Gastrocnemius medialis (tissue), 4 donors: ENCODE measurements at regions not wholly inside any gene's neighbourhood (a gene's known extent, or its start where the extent isn't known, plus 50 kb on each side); places are given as distances from the start of the nearest gene placed in this dataset.

ENCODE experiments used
- ATAC-seq, 2 donors: fragments of 150-250 bp; one replicate each; pipeline ENCODE4 v1.9.1; 2016
- DNase-seq, 2 donors: peaks; one replicate each; pipeline ENCODE4 v3.0.0-alpha.2; 2019
- H3K27ac ChIP-seq, 4 donors: fragments of 200-600 bp; sonication (generic); 1 replicate in 1 of 4; 2 replicates in 3 of 4; pipeline ENCODE4 v1.5.1; 2016 to 2018; ENCODE audit warnings: mild to moderate bottlenecking in 2 of 4, moderate library complexity in 1 of 4
- H3K27me3 ChIP-seq, 3 donors: fragments of 200-600 bp; sonication (generic) in 2 of 3; 1 replicate in 1 of 3; 2 replicates in 2 of 3; pipeline versions ENCODE4 v1.5.1 to v1.6.0; 2016 to 2019; ENCODE audit warnings: mild to moderate bottlenecking in 1 of 3, moderate library complexity in 1 of 3
- H3K36me3 ChIP-seq, 2 donors: fragments of 200-600 bp; sonication (generic) in 1 of 2; one replicate each; pipeline ENCODE4 v1.5.1; 2017 to 2018
- H3K4me1 ChIP-seq, 2 donors: fragments of 200-600 bp; sonication (generic) in 1 of 2; one replicate each; pipeline ENCODE4 v1.5.1; 2016 to 2017; ENCODE audit warnings: mild to moderate bottlenecking in 2 of 2
- H3K4me3 ChIP-seq, 4 donors: fragments of 200-600 bp; sonication (generic) in 3 of 4; 1 replicate in 1 of 4; 2 replicates in 3 of 4; pipeline ENCODE4 v1.5.1; 2016 to 2019; ENCODE audit warnings: mild to moderate bottlenecking in 2 of 4
- H3K9me3 ChIP-seq, 3 donors: fragments of 200-600 bp; sonication (generic) in 2 of 3; 1 replicate in 1 of 3; 2 replicates in 2 of 3; pipeline ENCODE4 v1.5.1; 2016 to 2019
- CTCF ChIP-seq, 5 experiments: fragments of 450-650 bp in 3 of 5; fragments of 200-600 bp in 2 of 5; sonication (generic) in 2 of 5; IDR thresholded peaks in 4 of 5; conservative IDR thresholded peaks in 1 of 5; 1 replicate in 4 of 5; 2 replicates in 1 of 5; pipeline ENCODE4 v1.5.1; 2016 to 2019; ENCODE audit warnings: antibody characterized with exemption in 5 of 5, mild to moderate bottlenecking in 3 of 5, moderate library complexity in 3 of 5
- POLR2A ChIP-seq, 2 donors: fragments of 450-650 bp; IDR thresholded peaks; one replicate each; pipeline ENCODE4 v1.6.1; 2017; ENCODE audit warnings: antibody characterized with exemption in 2 of 2, mild to moderate bottlenecking in 2 of 2, moderate library complexity in 2 of 2
- in situ Hi-C, 4 donors: fragments of 200-750 bp; cut with MboI; loops; one replicate each; pipeline versions ENCODE4 v1.15.0 to v1.8.0; 2017; ENCODE audit warnings: low sequenced_read_pairs in 4 of 4
- intact Hi-C: fragments of 100-400 bp; cut with DNase I; formaldehyde crosslinking; loops from one replicate; pipeline ENCODE4 v1.15.1; 2023; ENCODE audit warnings: low total_unique reads

DNA sequence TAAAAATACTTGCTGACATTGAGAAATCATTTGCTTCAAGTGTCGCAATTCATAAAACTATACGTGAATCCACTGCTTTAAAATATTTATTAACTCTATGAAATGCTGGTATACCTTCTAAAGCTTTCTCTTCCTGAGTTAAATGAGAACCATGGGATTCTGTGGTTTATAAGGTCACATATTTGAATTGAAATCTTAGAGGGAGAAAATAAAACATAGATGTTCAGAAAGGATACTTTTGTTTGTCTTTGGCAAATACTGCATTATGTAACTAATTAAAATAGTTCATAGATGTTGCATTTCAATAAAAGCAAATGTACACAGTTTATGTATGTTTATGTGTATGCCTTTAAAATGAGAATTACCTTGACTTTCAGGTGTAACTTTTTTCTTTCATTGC lies 250.1 kb downstream of the FAM170A start:
- Histone ChIP-seq H3K27ac (no peak overlapping the region), H3K4me3 (no peak overlapping the region), H3K9me3 (no peaks in the 10 kb centered on the region), H3K36me3 (no peaks in the 10 kb centered on the region), H3K27me3 (no peaks in the 10 kb centered on the region), H3K4me1 (no peaks in the 10 kb centered on the region)
- TF ChIP-seq POLR2A (IDR thresholded peaks at IDR 0.05) (no peak), CTCF (IDR thresholded peaks at IDR 0.05 in 4 of 5, conservative IDR thresholded peaks at IDR 0.05 in 1 of 5) (no peak)
- ATAC-seq (no peak), DNase-seq (no peak)
- intact Hi-C loops = no loop called here
- in situ Hi-C loops = no loop called here

- no peak overlapping the region for H3K27ac ChIP-seq
- TF ChIP-seq CTCF (IDR thresholded peaks at IDR 0.05 in 4 of 5, conservative IDR thresholded peaks at IDR 0.05 in 1 of 5) (no peak), POLR2A (IDR thresholded peaks at IDR 0.05) (no peak)
- no peaks in the 10 kb centered on the region for H3K9me3 ChIP-seq
- no peak for DNase-seq
- H3K36me3 ChIP-seq = no peaks in the 10 kb centered on the region
- no peak for ATAC-seq
- in situ Hi-C loops = no loop called here
- intact Hi-C loops = no loop called here
- H3K27me3 ChIP-seq = no peaks in the 10 kb centered on the region
- peaks cover 0 to 8% of the 10 kb centered on the region in 2 donors for H3K4me1 ChIP-seq
- no peak overlapping the region for H3K4me3 ChIP-seq
These were observed 265.7 kb downstream of the FAM170A start for GRCh38 chr5:119895066-119895465.

DNA sequence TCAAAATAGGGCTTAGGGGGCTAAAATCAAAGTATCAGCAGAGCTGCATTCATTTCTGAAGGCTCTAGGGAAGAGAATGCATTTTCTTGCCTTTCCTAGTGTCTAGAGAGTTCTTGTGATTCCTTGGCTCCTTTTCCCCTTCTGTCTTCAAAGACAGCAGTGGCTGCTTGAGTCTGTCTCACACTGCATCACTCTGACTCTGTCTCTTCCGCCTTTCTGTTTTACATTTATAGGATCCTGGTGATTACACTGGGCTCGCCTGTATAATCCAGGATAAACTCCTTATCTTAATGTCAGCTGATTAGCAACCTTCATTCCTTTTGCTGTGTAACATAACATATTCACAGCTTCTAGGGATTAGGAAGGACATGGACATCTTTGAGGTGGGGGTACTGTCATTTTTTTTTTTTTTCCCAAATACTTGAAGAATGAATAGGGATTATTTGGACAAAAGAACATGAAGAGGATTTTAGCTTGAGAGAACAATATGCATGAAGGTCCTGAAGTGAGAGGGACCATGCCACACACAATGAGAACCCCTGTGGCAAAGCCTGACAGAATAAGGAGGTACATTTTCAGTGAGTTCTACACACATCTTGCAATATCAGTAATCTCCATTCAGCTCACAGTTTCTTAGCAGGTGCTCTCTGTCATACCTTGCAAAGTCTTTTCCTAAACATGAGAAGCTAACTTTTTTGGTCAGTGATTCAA lies 267.6 kb downstream of the FAM170A start:
- TF ChIP-seq POLR2A (IDR thresholded peaks at IDR 0.05) = no peak
- TF ChIP-seq CTCF (IDR thresholded peaks at IDR 0.05 in 4 of 5, conservative IDR thresholded peaks at IDR 0.05 in 1 of 5) = no peak
- in situ Hi-C loops = no loop called here

GRCh38 chr5:119897537-119898370 lies 268.4 kb downstream of the FAM170A start:
- intact Hi-C loops = no loop called here
- Histone ChIP-seq H3K27me3 (no peaks in the 10 kb centered on the region), H3K4me3 (no peak overlapping the region), H3K4me1 (peaks cover 0 to 4% of the 10 kb centered on the region in 2 donors), H3K27ac (no peak overlapping the region), H3K36me3 (no peaks in the 10 kb centered on the region), H3K9me3 (no peaks in the 10 kb centered on the region)
- in situ Hi-C loops = no loop called here
- no peak for ATAC-seq
- no peak for DNase-seq
- TF ChIP-seq CTCF (IDR thresholded peaks at IDR 0.05 in 4 of 5, conservative IDR thresholded peaks at IDR 0.05 in 1 of 5) (no peak), POLR2A (IDR thresholded peaks at IDR 0.05) (no peak)

More for the DNA sequence above, 267.6 kb downstream of the FAM170A start:
- intact Hi-C loops = no loop called here
- no peak overlapping the region for H3K4me3 ChIP-seq
- no peak for DNase-seq
- H3K9me3 ChIP-seq = no peaks in the 10 kb centered on the region
- no peak for ATAC-seq
- no peaks in the 10 kb centered on the region for H3K27me3 ChIP-seq
- H3K27ac ChIP-seq = no peak overlapping the region
- peaks cover 0 to 8% of the 10 kb centered on the region in 2 donors for H3K4me1 ChIP-seq
- no peaks in the 10 kb centered on the region for H3K36me3 ChIP-seq
